NCI-H2227 treated with DMSO at 0.1 percent for 48 hours (cell line): ENCODE measurements at regions not wholly inside any gene's neighbourhood (a gene's known extent, or its start where the extent isn't known, plus 50 kb on each side); places are given as distances from the start of the nearest gene placed in this dataset.
"Not testable (repeated sequence)": the region's sequence is repeated elsewhere in the genome, so short reads cannot be mapped to it uniquely, and the experiment has no call there.

Experiments used
- DNase-seq: peaks from one replicate; lab custom pipeline; 2025; lab: John Stamatoyannopoulos, UW

- DNase-seq: no peak
Observed at GRCh38 chr5:174555726-174556125, 168.7 kb upstream of the MSX2 start.

- DNase-seq: no peak
Observed at GRCh38 chr5:174556756-174557155, 167.6 kb upstream of the MSX2 start.

GRCh38 chr5:174558190-174558589 is 166.2 kb upstream of the MSX2 start:
- no peak for DNase-seq

- no peak for DNase-seq
Observed at GRCh38 chr5:174559141-174559540, 165.2 kb upstream of the MSX2 start.

- no peak for DNase-seq
Observed at GRCh38 chr5:174559566-174560090, 164.8 kb upstream of the MSX2 start.

GRCh38 chr5:174560861-174561260 is 163.5 kb upstream of the MSX2 start:
- DNase-seq: no peak

- DNase-seq: not testable (repeated sequence)
Observed at GRCh38 chr5:174563040-174563439, 161.3 kb upstream of the MSX2 start.

- no peak for DNase-seq
Observed at GRCh38 chr5:174563899-174564298, 160.5 kb upstream of the MSX2 start.

- DNase-seq: no peak
Observed at GRCh38 chr5:174567506-174568141, 156.8 kb upstream of the MSX2 start.

GRCh38 chr5:174570662-174571061 is 153.7 kb upstream of the MSX2 start:
- no peak for DNase-seq

GRCh38 chr5:174571662-174572397 is 152.6 kb upstream of the MSX2 start:
- DNase-seq: no peak

- no peak for DNase-seq
Observed at GRCh38 chr5:174572591-174572990, 151.8 kb upstream of the MSX2 start.

- no peak for DNase-seq
Observed at GRCh38 chr5:174573221-174573994, 151.0 kb upstream of the MSX2 start.

- no peak for DNase-seq
Observed at GRCh38 chr5:174575043-174575442, 149.3 kb upstream of the MSX2 start.

- DNase-seq: no peak
Observed at GRCh38 chr5:174576042-174576441, 148.3 kb upstream of the MSX2 start.

- DNase-seq: peak; percentile 21
Observed at GRCh38 chr5:174581479-174581878, 142.9 kb upstream of the MSX2 start.

GRCh38 chr5:174581894-174582293 is 142.5 kb upstream of the MSX2 start:
- DNase-seq: no peak

- DNase-seq: no peak
Observed at GRCh38 chr5:174583071-174583470, 141.3 kb upstream of the MSX2 start.

- DNase-seq: no peak
Observed at GRCh38 chr5:174585472-174585871, 138.9 kb upstream of the MSX2 start.

GRCh38 chr5:174586163-174586562 is 138.2 kb upstream of the MSX2 start:
- not testable (repeated sequence) for DNase-seq

- DNase-seq: no peak
Observed at GRCh38 chr5:174589011-174589410, 135.4 kb upstream of the MSX2 start.

GRCh38 chr5:174589599-174589998 is 134.8 kb upstream of the MSX2 start:
- peak; percentile 40 for DNase-seq

- DNase-seq: no peak
Observed at GRCh38 chr5:174590820-174591219, 133.6 kb upstream of the MSX2 start.
